ENCODE measurements at regions not wholly inside any gene's neighbourhood (a gene's known extent, or its start where the extent isn't known, plus 50 kb on each side); places are given as distances from the start of the nearest gene placed in this dataset.
A peak's percentile ranks its signal among the peaks of the same experiment; 100 is the strongest.

- Histone ChIP-seq H3K9me3 (ENCODE audit: control insufficient read depth, insufficient read depth, low read depth, low read length) (no peaks in the 10 kb centered on the region), H3K4me3 (ENCODE audit: low read depth, low read length) (no peak overlapping the region), H3K4me1 (ENCODE audit: control insufficient read depth, insufficient read depth, low read length) (no peaks in the 10 kb centered on the region), H3K36me3 (ENCODE audit: control insufficient read depth in 2 of 2, insufficient read depth in 1 of 2, low read length in 2 of 2) (no peaks in the 10 kb centered on the region), H3K27ac (ENCODE audit: extremely low read depth, low read depth, low read length) (no peak overlapping the region)
- no peak for TF ChIP-seq GLIS1 (tag by site-specific recombination; IDR thresholded peaks at IDR 0.05)
- TF ChIP-seq ZNF558 (tag by site-specific recombination; IDR thresholded peaks at IDR 0.05) = peak; percentile 99
- ChIA-PET CTCF (no interaction called here), POLR2A (no interaction called here)
Observed at GRCh38 chr5:67702008-67702407, 505.4 kb upstream of the CD180 start.

GRCh38 chr5:67699560-67699959, 503.0 kb upstream of the CD180 start:
- H3K9me3 ChIP-seq (ENCODE audit: control insufficient read depth, insufficient read depth, low read depth, low read length) = no peaks in the 10 kb centered on the region
- TF ChIP-seq ZNF449 (tag by site-specific recombination; IDR thresholded peaks at IDR 0.05) (peak; percentile 98), PRDM10 (tag by site-specific recombination; IDR thresholded peaks at IDR 0.05) (no peak)
- H3K36me3 ChIP-seq (ENCODE audit: control insufficient read depth in 2 of 2, insufficient read depth in 1 of 2, low read length in 2 of 2) = peaks cover 0 to 4% of the 10 kb centered on the region in 2 experiments; a peak in 1 of 3 replicates
- ChIA-PET POLR2A (no interaction called here), CTCF (no interaction called here)
- H3K27ac ChIP-seq (ENCODE audit: extremely low read depth, low read depth, low read length) = no peak overlapping the region
- no peak overlapping the region for H3K4me3 ChIP-seq (ENCODE audit: low read depth, low read length)
- H3K4me1 ChIP-seq (ENCODE audit: control insufficient read depth, insufficient read depth, low read length) = no peaks in the 10 kb centered on the region

- H3K4me3 ChIP-seq (ENCODE audit: low read depth, low read length) = no peak overlapping the region
- ChIA-PET POLR2A (no interaction called here), CTCF (interaction anchor here (0.5 kb wide), 1 partner anchor 70 kb away, joined by 3 read pairs; no protein-coding TSS in a partner anchor)
- no peaks in the 10 kb centered on the region for H3K4me1 ChIP-seq (ENCODE audit: control insufficient read depth, insufficient read depth, low read length)
- no peaks in the 10 kb centered on the region for H3K9me3 ChIP-seq (ENCODE audit: control insufficient read depth, insufficient read depth, low read depth, low read length)
- H3K27ac ChIP-seq (ENCODE audit: extremely low read depth, low read depth, low read length) = no peak overlapping the region
- H3K36me3 ChIP-seq (ENCODE audit: control insufficient read depth in 2 of 2, insufficient read depth in 1 of 2, low read length in 2 of 2) = peaks cover 0 to 8% of the 10 kb centered on the region in 2 experiments; a peak in 1 of 3 replicates
- no peak for TF ChIP-seq ZNF544 (tag by site-specific recombination; IDR thresholded peaks at IDR 0.05)
Observed at GRCh38 chr5:67696446-67696845, 499.8 kb upstream of the CD180 start.

GRCh38 chr5:67695369-67695768, 498.8 kb upstream of the CD180 start:
- ChIA-PET POLR2A (no interaction called here), CTCF (interaction anchor here (0.7 kb wide), 1 partner anchor 738 kb away, joined by 4 read pairs; no protein-coding TSS in a partner anchor)
- Histone ChIP-seq H3K36me3 (ENCODE audit: control insufficient read depth in 2 of 2, insufficient read depth in 1 of 2, low read length in 2 of 2) (peaks cover 0 to 8% of the 10 kb centered on the region in 2 experiments; a peak in 1 of 3 replicates), H3K4me1 (ENCODE audit: control insufficient read depth, insufficient read depth, low read length) (no peaks in the 10 kb centered on the region), H3K27ac (ENCODE audit: extremely low read depth, low read depth, low read length) (no peak overlapping the region), H3K4me3 (ENCODE audit: low read depth, low read length) (no peak overlapping the region), H3K9me3 (ENCODE audit: control insufficient read depth, insufficient read depth, low read depth, low read length) (no peaks in the 10 kb centered on the region)
- TF ChIP-seq ZNF549 (tag by site-specific recombination; IDR thresholded peaks at IDR 0.05) = no peak
- TF ChIP-seq KLF16 (tag by site-specific recombination; IDR thresholded peaks at IDR 0.05) = no peak
- TF ChIP-seq REPIN1 (tag by site-specific recombination; IDR thresholded peaks at IDR 0.05; ENCODE audit: low read depth) = no peak

- Histone ChIP-seq H3K36me3 (ENCODE audit: control insufficient read depth in 2 of 2, insufficient read depth in 1 of 2, low read length in 2 of 2) (peaks cover 0 to 8% of the 10 kb centered on the region in 2 experiments; a peak in 1 of 3 replicates), H3K9me3 (ENCODE audit: control insufficient read depth, insufficient read depth, low read depth, low read length) (no peaks in the 10 kb centered on the region), H3K4me1 (ENCODE audit: control insufficient read depth, insufficient read depth, low read length) (no peaks in the 10 kb centered on the region), H3K4me3 (ENCODE audit: low read depth, low read length) (no peak overlapping the region), H3K27ac (ENCODE audit: extremely low read depth, low read depth, low read length) (no peak overlapping the region)
- CTCF ChIA-PET = no interaction called here
- POLR2A ChIA-PET = no interaction called here
- TF ChIP-seq PRDM2 (tag by site-specific recombination; IDR thresholded peaks at IDR 0.05; ENCODE audit: borderline replicate concordance) (no peak), ZNF354C (tag by site-specific recombination; IDR thresholded peaks at IDR 0.05; ENCODE audit: borderline replicate concordance, low read depth) (no peak)
Observed at GRCh38 chr5:67694810-67695191, 498.2 kb upstream of the CD180 start.

Data from HEK293 (cell line).